Esophagus squamous epithelium (tissue), 5 donors: ENCODE measurements at regions not wholly inside any gene's neighbourhood (a gene's known extent, or its start where the extent isn't known, plus 50 kb on each side); places are given as distances from the start of the nearest gene placed in this dataset.
"Not testable (repeated sequence)": the region's sequence is repeated elsewhere in the genome, so short reads cannot be mapped to it uniquely, and the experiment has no call there.

ENCODE experiments used
- DNase-seq: peaks from one replicate; lab custom pipeline; 2025; lab: John Stamatoyannopoulos, UW
- H3K27ac ChIP-seq, 4 donors: fragments of 200-600 bp; sonication (generic); one replicate each; pipeline ENCODE4 v1.5.1; 2016 to 2019; ENCODE audit warnings: mild to moderate bottlenecking in 1 of 4
- H3K27me3 ChIP-seq, 4 donors: fragments of 200-600 bp; sonication (generic); 1 replicate in 3 of 4; 2 replicates in 1 of 4; pipeline versions ENCODE4 v1.5.1 to v1.6.0; 2017 to 2021; ENCODE audit warnings: antibody characterized with exemption in 1 of 4
- H3K36me3 ChIP-seq, 3 donors: fragments of 200-600 bp; sonication (generic); one replicate each; pipeline ENCODE4 v1.5.1; 2016 to 2019
- H3K4me1 ChIP-seq, 3 donors: fragments of 200-600 bp; sonication (generic); one replicate each; pipeline ENCODE4 v1.5.1; 2017 to 2019
- H3K4me3 ChIP-seq, 4 donors: fragments of 200-600 bp; sonication (generic); 1 replicate in 3 of 4; 2 replicates in 1 of 4; pipeline ENCODE4 v1.5.1; 2016 to 2019; ENCODE audit warnings: mild to moderate bottlenecking in 2 of 4, moderate library complexity in 1 of 4
- H3K9me3 ChIP-seq, 3 donors: fragments of 200-600 bp; sonication (generic); one replicate each; pipeline ENCODE4 v1.5.1; 2016 to 2019
- POLR2A ChIP-seq, 4 donors: fragments of 450-650 bp; IDR thresholded peaks; one replicate each; pipeline ENCODE4 v1.6.1; 2017; ENCODE audit warnings: antibody characterized with exemption in 4 of 4, mild to moderate bottlenecking in 4 of 4, moderate library complexity in 3 of 4
- WGBS, 2 donors: methylation state at CpG; one replicate each; pipeline ENCODE4 v1.1.5; 2018; 5-methylcytosine and 5-hydroxymethylcytosine counted together
- intact Hi-C: fragments of 100-400 bp; cut with DNase I; formaldehyde crosslinking; loops from one replicate; pipeline ENCODE4 v1.15.0; 2022
- TF ChIP-seq, protein P1 (sequence below), 6 experiments: fragments of 450-650 bp in 4 of 6; fragments of 200-600 bp in 2 of 6; sonication (generic) in 2 of 6; IDR thresholded peaks; one replicate each; pipeline ENCODE4 v1.5.1; 2016 to 2019; ENCODE audit warnings: antibody characterized with exemption in 6 of 6, mild to moderate bottlenecking in 4 of 6, moderate library complexity in 4 of 6
- donor health status: DM: yes; HTN: yes; CAD: no.

GRCh38 chr10:131363416-131363815 is 51.9 kb upstream of the TCERG1L start:
- 33% methylated on average over 2 of the region's 2 CpGs for WGBS, 2 donors
- DNase-seq: no peak
- H3K4me1 ChIP-seq: no peaks in the 10 kb centered on the region

DNA sequence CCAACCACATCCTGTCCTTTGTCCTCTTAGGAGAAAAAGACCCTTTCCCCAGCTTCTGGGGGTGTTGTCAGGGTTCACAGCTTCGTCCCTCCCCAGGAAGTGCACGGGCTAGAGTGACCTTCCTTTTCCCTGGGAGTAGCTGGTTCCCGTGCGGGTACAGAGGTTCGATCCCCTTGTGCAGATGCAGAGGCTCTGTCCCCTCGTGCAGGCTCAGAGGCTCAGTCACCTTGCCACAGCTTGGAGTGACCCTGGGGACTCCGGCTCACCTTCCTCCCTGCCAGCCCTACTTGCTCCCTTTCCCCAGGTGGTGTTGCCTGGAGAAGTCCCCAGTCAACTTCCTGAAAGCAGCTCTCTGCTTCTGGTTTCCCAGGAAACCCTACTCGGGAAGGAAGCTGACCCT is 60.0 kb upstream of the TCERG1L start:
- H3K4me3 ChIP-seq: no peak overlapping the region
- no peaks in the 10 kb centered on the region for H3K36me3 ChIP-seq
- no peak for DNase-seq
- no peak overlapping the region for H3K27ac ChIP-seq
- H3K9me3 ChIP-seq: peaks cover 0 to 19% (median 9%) of the 10 kb centered on the region in 3 donors
- TF ChIP-seq, protein P1, sequence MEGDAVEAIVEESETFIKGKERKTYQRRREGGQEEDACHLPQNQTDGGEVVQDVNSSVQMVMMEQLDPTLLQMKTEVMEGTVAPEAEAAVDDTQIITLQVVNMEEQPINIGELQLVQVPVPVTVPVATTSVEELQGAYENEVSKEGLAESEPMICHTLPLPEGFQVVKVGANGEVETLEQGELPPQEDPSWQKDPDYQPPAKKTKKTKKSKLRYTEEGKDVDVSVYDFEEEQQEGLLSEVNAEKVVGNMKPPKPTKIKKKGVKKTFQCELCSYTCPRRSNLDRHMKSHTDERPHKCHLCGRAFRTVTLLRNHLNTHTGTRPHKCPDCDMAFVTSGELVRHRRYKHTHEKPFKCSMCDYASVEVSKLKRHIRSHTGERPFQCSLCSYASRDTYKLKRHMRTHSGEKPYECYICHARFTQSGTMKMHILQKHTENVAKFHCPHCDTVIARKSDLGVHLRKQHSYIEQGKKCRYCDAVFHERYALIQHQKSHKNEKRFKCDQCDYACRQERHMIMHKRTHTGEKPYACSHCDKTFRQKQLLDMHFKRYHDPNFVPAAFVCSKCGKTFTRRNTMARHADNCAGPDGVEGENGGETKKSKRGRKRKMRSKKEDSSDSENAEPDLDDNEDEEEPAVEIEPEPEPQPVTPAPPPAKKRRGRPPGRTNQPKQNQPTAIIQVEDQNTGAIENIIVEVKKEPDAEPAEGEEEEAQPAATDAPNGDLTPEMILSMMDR (IDR thresholded peaks at IDR 0.05): no peak
- TF ChIP-seq POLR2A (IDR thresholded peaks at IDR 0.05): no peak
- H3K27me3 ChIP-seq: peaks cover 0 to 19% (median 0%) of the 10 kb centered on the region in 4 donors
- intact Hi-C loops: no loop called here
- H3K4me1 ChIP-seq: no peaks in the 10 kb centered on the region
- 45% methylated on average over 4 of the region's 8 CpGs; no CpG with 5 or more reads in 1 of the 2 donors for WGBS, 2 donors

More at GRCh38 chr10:131363416-131363815, 51.9 kb upstream of the TCERG1L start:
- Histone ChIP-seq H3K27ac (no peak overlapping the region), H3K27me3 (peaks cover 0 to 4% (median 0%) of the 10 kb centered on the region in 4 donors), H3K36me3 (no peaks in the 10 kb centered on the region), H3K9me3 (peaks cover 0 to 8% (median 0%) of the 10 kb centered on the region in 3 donors), H3K4me3 (no peak overlapping the region)
- intact Hi-C loops: no loop called here
- TF ChIP-seq POLR2A (IDR thresholded peaks at IDR 0.05): no peak
- TF ChIP-seq, protein P1 (IDR thresholded peaks at IDR 0.05): no peak

GRCh38 chr10:131381576-131381975 is 70.1 kb upstream of the TCERG1L start:
- peaks cover 0 to 19% (median 0%) of the 10 kb centered on the region in 4 donors for H3K27me3 ChIP-seq
- no peak overlapping the region for H3K4me3 ChIP-seq
- no peak for DNase-seq
- intact Hi-C loops: no loop called here
- no peaks in the 10 kb centered on the region for H3K9me3 ChIP-seq
- no peaks in the 10 kb centered on the region for H3K36me3 ChIP-seq
- TF ChIP-seq, protein P1 (IDR thresholded peaks at IDR 0.05): no peak
- no peak for TF ChIP-seq POLR2A (IDR thresholded peaks at IDR 0.05)
- WGBS, 2 donors: 84 to 100% methylated on average over 1 to 10 of the region's 13 CpGs
- no peaks in the 10 kb centered on the region for H3K4me1 ChIP-seq
- H3K27ac ChIP-seq: no peak overlapping the region

GRCh38 chr10:131385161-131385872 is 73.8 kb upstream of the TCERG1L start:
- WGBS, 2 donors: 59 to 67% methylated on average over 9 of the region's 9 CpGs
- H3K27me3 ChIP-seq: peaks cover 0 to 39% (median 0%) of the 10 kb centered on the region in 4 donors
- H3K36me3 ChIP-seq, H3K9me3 ChIP-seq, H3K4me3 ChIP-seq, intact Hi-C loops, H3K27ac ChIP-seq, H3K4me1 ChIP-seq, DNase-seq: not testable (repeated sequence)

DNA sequence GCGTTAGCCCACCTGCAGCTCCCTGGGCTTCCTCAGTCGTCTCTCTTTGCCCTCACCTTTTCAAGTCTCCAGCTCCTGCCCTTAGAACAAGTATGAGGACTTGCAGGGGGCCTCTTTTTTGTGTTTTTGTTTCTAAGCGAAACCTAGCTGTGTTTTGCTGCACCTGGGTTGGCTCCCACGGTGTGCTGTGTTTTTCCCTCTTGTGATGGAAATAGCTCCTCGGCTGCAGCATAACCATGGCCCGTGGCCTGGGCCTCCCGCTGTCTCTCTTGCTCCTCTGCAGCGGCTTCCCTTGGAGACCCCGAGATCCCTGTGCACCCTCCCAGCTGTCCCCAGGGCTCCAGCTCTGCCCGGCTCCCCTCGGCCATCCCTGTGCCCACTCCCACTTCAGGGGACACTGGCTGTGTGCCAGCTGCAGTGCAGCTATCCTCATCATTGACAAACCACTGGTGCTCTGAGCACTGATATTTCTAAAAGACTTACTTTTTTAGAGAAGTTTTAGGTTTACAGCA is 75.6 kb upstream of the TCERG1L start:
- no peak for DNase-seq
- intact Hi-C loops: no loop called here
- no peak overlapping the region for H3K4me3 ChIP-seq
- H3K4me1 ChIP-seq: no peaks in the 10 kb centered on the region
- 33 to 34% methylated on average over 8 to 11 of the region's 11 CpGs for WGBS, 2 donors
- no peaks in the 10 kb centered on the region for H3K9me3 ChIP-seq
- H3K27me3 ChIP-seq: peaks cover 0 to 38% (median 0%) of the 10 kb centered on the region in 4 donors
- no peaks in the 10 kb centered on the region for H3K36me3 ChIP-seq
- no peak for TF ChIP-seq POLR2A (IDR thresholded peaks at IDR 0.05)
- TF ChIP-seq, protein P1 (IDR thresholded peaks at IDR 0.05): no peak
- H3K27ac ChIP-seq: no peak overlapping the region
